ENCODE measurements at regions not wholly inside any gene's neighbourhood (a gene's known extent, or its start where the extent isn't known, plus 50 kb on each side); places are given as distances from the start of the nearest gene placed in this dataset.

GRCh38 chr13:20291675-20292074, 59.6 kb upstream of the GJB6 start:
- H3K36me3 ChIP-seq = no peaks in the 10 kb centered on the region
- no peak overlapping the region for H3K27ac ChIP-seq
- DNase-seq = no peak
- peaks cover 2% of the 10 kb centered on the region for H3K9me3 ChIP-seq (ENCODE audit: severe bottlenecking)
- TF ChIP-seq, protein P1, sequence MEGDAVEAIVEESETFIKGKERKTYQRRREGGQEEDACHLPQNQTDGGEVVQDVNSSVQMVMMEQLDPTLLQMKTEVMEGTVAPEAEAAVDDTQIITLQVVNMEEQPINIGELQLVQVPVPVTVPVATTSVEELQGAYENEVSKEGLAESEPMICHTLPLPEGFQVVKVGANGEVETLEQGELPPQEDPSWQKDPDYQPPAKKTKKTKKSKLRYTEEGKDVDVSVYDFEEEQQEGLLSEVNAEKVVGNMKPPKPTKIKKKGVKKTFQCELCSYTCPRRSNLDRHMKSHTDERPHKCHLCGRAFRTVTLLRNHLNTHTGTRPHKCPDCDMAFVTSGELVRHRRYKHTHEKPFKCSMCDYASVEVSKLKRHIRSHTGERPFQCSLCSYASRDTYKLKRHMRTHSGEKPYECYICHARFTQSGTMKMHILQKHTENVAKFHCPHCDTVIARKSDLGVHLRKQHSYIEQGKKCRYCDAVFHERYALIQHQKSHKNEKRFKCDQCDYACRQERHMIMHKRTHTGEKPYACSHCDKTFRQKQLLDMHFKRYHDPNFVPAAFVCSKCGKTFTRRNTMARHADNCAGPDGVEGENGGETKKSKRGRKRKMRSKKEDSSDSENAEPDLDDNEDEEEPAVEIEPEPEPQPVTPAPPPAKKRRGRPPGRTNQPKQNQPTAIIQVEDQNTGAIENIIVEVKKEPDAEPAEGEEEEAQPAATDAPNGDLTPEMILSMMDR (IDR thresholded peaks at IDR 0.05; ENCODE audit: low read depth, low read length) = no peak
- H3K27me3 ChIP-seq (ENCODE audit: insufficient read depth, low read depth, severe bottlenecking) = peaks cover 85% of the 10 kb centered on the region
- H3K4me3 ChIP-seq (ENCODE audit: low read depth, low read length) = no peak overlapping the region

DNA sequence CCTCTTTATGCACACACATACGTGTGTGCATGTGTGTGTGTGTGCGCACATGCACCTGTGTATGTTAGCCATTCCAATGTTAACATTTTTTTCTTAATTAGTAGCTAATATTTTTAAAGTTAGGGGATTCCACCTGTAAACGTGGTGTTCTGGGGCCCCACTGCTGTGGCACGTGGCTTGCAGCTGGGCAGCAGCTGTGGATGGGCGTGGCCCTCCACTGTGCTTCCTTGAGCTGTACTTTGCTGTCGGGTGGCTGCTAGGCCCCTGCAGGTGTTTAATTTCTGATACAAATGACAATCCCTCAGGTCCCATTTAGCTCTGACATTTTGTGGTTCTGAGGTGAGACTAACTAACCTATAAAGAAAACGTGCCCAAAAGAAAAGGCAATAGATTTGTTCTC, 58.9 kb upstream of the GJB6 start:
- DNase-seq = no peak

DNA sequence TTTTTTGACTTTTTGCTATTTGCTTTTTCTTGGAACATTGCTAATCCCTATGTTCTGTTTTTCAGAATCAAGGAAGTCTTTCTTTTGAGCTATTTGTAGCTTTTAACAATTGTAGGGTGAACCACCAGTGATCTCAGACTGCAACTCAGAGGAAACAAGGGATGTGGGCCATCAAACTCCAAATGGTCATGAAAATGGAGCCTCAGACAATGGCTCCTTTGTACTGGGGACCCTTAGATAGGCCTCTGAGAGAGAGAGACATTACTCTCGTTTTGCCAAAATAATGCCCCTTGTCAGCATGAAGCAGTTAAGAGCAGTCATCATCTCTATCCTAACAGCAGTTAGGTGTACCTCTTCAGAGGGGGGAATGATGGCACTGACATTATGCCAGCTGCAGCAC, 56.4 kb upstream of the GJB6 start:
- DNase-seq = no peak
- H3K27ac ChIP-seq = no peak overlapping the region
- no peaks in the 10 kb centered on the region for H3K36me3 ChIP-seq
- H3K4me3 ChIP-seq (ENCODE audit: low read depth, low read length) = no peak overlapping the region
- peaks cover 27% of the 10 kb centered on the region for H3K9me3 ChIP-seq (ENCODE audit: severe bottlenecking)
- TF ChIP-seq, protein P1 (IDR thresholded peaks at IDR 0.05; ENCODE audit: low read depth, low read length) = no peak
- H3K27me3 ChIP-seq (ENCODE audit: insufficient read depth, low read depth, severe bottlenecking) = peaks cover 75% of the 10 kb centered on the region

More for the DNA sequence above, 58.9 kb upstream of the GJB6 start:
- peaks cover 6% of the 10 kb centered on the region for H3K9me3 ChIP-seq (ENCODE audit: severe bottlenecking)
- no peaks in the 10 kb centered on the region for H3K36me3 ChIP-seq
- H3K4me3 ChIP-seq (ENCODE audit: low read depth, low read length) = no peak overlapping the region
- H3K27me3 ChIP-seq (ENCODE audit: insufficient read depth, low read depth, severe bottlenecking) = peaks cover 80% of the 10 kb centered on the region
- no peak overlapping the region for H3K27ac ChIP-seq
- TF ChIP-seq, protein P1 (IDR thresholded peaks at IDR 0.05; ENCODE audit: low read depth, low read length) = no peak

GRCh38 chr13:20287976-20288375, 55.9 kb upstream of the GJB6 start:
- H3K9me3 ChIP-seq (ENCODE audit: severe bottlenecking) = peaks cover 33% of the 10 kb centered on the region
- no peaks in the 10 kb centered on the region for H3K36me3 ChIP-seq
- DNase-seq = no peak
- no peak overlapping the region for H3K4me3 ChIP-seq (ENCODE audit: low read depth, low read length)
- H3K27me3 ChIP-seq (ENCODE audit: insufficient read depth, low read depth, severe bottlenecking) = peaks cover 75% of the 10 kb centered on the region
- no peak overlapping the region for H3K27ac ChIP-seq
- TF ChIP-seq, protein P1 (IDR thresholded peaks at IDR 0.05; ENCODE audit: low read depth, low read length) = no peak

DNA sequence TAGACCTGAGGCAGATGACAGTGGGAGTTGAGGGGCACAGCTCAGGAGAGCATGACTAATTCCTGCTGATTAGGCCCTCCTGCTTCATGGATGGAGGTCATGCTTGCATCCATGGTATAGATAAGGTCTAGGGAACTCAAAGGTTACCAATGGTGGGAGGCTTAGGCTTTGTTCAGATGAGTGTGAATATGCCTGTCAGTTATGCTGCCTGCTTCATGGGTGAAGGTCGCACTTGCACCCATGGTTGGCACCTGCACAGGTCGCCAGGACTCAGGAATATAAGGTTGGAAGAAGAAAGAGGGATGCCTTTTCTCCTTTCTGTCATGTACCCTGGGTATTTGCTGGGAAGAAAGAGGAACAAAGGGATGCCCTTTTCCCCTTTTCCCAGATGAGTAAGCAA, 53.4 kb upstream of the GJB6 start:
- Histone ChIP-seq H3K27ac (no peak overlapping the region), H3K36me3 (no peaks in the 10 kb centered on the region), H3K9me3 (ENCODE audit: severe bottlenecking) (peaks cover 43% of the 10 kb centered on the region), H3K27me3 (ENCODE audit: insufficient read depth, low read depth, severe bottlenecking) (peaks cover 65% of the 10 kb centered on the region), H3K4me3 (ENCODE audit: low read depth, low read length) (no peak overlapping the region)
- DNase-seq = no peak
- TF ChIP-seq, protein P1 (IDR thresholded peaks at IDR 0.05; ENCODE audit: low read depth, low read length) = no peak

Data from WERI-Rb-1 (cell line).